ENCODE measurements at regions not wholly inside any gene's neighbourhood (a gene's known extent, or its start where the extent isn't known, plus 50 kb on each side); places are given as distances from the start of the nearest gene placed in this dataset.
A peak's percentile ranks its signal among the peaks of the same experiment; 100 is the strongest.

DNA sequence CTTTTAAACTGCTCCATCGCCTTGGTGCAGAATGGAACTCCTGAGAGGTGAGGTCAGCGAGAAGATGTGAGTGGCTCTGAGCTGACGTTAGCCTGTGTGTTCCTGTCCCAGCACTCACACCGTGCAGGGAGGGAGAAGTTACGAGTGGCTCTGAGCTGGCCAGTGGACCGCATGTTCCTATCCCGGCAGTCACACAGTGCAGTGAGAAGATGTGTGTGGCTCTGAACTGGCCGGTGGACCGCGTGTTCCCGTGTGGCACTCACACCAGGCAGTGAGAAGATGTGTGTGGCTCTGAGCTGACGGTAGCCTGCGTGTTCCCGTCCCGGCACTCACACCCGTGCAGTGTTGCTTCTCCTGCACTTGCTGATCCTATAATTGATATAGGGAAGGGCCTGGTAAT is 59.9 kb downstream of the VCPKMT start:
- no peak for DNase-seq

DNA sequence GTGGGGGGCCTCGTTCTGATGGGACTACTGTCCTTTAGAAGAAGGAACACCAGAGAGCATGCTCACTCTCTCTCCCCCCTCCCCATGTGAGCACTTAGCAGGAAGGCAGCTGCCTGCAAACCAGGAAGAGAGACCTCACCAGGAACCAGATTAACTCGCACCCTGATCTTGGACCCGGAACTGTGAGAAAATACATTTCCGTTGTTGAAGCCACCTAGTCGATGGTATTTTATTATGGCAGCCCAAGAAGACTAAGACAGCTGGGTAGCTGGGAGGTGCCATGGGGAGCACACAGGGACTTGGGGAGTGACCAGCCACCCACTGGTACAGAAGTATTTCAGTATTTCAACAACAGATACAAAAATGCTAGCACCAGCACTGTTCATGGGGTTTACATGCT is 59.0 kb downstream of the VCPKMT start:
- intact Hi-C loops (cut with DNase I; ENCODE audit: low total_unique reads), result no loop called here
- peaks cover 16 to 60% (median 42%) of the 10 kb centered on the region in 6 donors for H3K4me1 ChIP-seq
- no peaks in the 10 kb centered on the region for H3K27me3 ChIP-seq (replicated peaks in 1 of 7)
- 68 to 78% (median 71%) methylated on average over 4 to 5 of the region's 5 CpGs for WGBS, 5 donors
- no peak overlapping the region for H3K4me3 ChIP-seq
- no peaks in the 10 kb centered on the region for H3K9me3 ChIP-seq
- DNase-seq, result no peak
- TF ChIP-seq POLR2AphosphoS5 (IDR thresholded peaks at IDR 0.05), result no peak
- TF ChIP-seq, protein P1, sequence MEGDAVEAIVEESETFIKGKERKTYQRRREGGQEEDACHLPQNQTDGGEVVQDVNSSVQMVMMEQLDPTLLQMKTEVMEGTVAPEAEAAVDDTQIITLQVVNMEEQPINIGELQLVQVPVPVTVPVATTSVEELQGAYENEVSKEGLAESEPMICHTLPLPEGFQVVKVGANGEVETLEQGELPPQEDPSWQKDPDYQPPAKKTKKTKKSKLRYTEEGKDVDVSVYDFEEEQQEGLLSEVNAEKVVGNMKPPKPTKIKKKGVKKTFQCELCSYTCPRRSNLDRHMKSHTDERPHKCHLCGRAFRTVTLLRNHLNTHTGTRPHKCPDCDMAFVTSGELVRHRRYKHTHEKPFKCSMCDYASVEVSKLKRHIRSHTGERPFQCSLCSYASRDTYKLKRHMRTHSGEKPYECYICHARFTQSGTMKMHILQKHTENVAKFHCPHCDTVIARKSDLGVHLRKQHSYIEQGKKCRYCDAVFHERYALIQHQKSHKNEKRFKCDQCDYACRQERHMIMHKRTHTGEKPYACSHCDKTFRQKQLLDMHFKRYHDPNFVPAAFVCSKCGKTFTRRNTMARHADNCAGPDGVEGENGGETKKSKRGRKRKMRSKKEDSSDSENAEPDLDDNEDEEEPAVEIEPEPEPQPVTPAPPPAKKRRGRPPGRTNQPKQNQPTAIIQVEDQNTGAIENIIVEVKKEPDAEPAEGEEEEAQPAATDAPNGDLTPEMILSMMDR (IDR thresholded peaks at IDR 0.05 in 8 of 11, conservative IDR thresholded peaks at IDR 0.05 in 3 of 11), result no peak
- no peak for TF ChIP-seq POLR2A (IDR thresholded peaks at IDR 0.05)
- H3K36me3 ChIP-seq, result no peaks in the 10 kb centered on the region
- H3K27ac ChIP-seq, result peak overlapping the region in 2 of 8 donors; percentile 10 to 26

More for the DNA sequence above, 59.9 kb downstream of the VCPKMT start:
- Histone ChIP-seq H3K9me3 (no peaks in the 10 kb centered on the region), H3K27me3 (replicated peaks in 1 of 7) (no peaks in the 10 kb centered on the region), H3K27ac (peak overlapping the region in 3 of 8 donors; percentile 4 to 27 (median 26)), H3K4me3 (no peak overlapping the region), H3K4me1 (peaks cover 10 to 51% (median 33%) of the 10 kb centered on the region in 6 donors), H3K36me3 (no peaks in the 10 kb centered on the region)
- no peak for TF ChIP-seq POLR2A (IDR thresholded peaks at IDR 0.05)
- TF ChIP-seq, protein P1 (IDR thresholded peaks at IDR 0.05 in 8 of 11, conservative IDR thresholded peaks at IDR 0.05 in 3 of 11), result no peak
- TF ChIP-seq POLR2AphosphoS5 (IDR thresholded peaks at IDR 0.05), result no peak
- 66 to 80% (median 71%) methylated on average over 16 of the region's 16 CpGs for WGBS, 5 donors
- intact Hi-C loops (cut with DNase I; ENCODE audit: low total_unique reads), result no loop called here

DNA sequence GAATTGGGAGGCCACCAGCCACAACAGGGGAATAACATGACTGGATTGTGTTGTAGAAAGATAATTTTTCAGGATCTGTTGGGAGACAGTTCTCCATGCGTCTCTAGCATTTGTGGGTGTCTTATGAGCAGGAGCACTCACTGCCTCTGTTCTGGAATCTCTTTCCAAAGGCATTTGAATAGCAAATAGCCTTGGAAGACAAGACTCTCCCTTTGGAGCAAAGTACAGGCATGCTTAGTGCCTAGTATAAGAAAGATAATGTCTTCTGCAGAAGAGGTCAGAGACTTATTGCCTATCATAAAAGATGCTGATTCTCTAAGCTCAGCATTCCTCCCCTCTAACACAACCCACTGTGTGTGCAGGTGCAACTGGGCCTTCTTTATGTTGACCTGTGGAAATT is 58.3 kb downstream of the VCPKMT start:
- DNase-seq, result no peak
- Histone ChIP-seq H3K36me3 (no peaks in the 10 kb centered on the region), H3K27me3 (replicated peaks in 1 of 7) (no peaks in the 10 kb centered on the region), H3K9me3 (no peaks in the 10 kb centered on the region), H3K27ac (no peak overlapping the region), H3K4me1 (peaks cover 23 to 68% (median 50%) of the 10 kb centered on the region in 6 donors), H3K4me3 (no peak overlapping the region)
- 86 to 100% (median 92%) methylated on average over 1 of the region's 1 CpG for WGBS, 5 donors
- intact Hi-C loops (cut with DNase I; ENCODE audit: low total_unique reads), result no loop called here
- TF ChIP-seq POLR2AphosphoS5 (IDR thresholded peaks at IDR 0.05) (no peak), POLR2A (IDR thresholded peaks at IDR 0.05) (no peak)
- TF ChIP-seq, protein P1 (IDR thresholded peaks at IDR 0.05 in 8 of 11, conservative IDR thresholded peaks at IDR 0.05 in 3 of 11), result no peak

Small RNA genes in the stretch of these regions (microRNA-seq; reads per million reads assigned to microRNA genes)
- gene MIR6076, result 0 reads per million in 3 donors

Small RNA genes in the stretch of these regions (small RNA-seq; reads per million reads assigned to genes)
- gene MIR6076, result 0 reads per million in 4 donors
